ENCODE measurements at regions not wholly inside any gene's neighbourhood (a gene's known extent, or its start where the extent isn't known, plus 50 kb on each side); places are given as distances from the start of the nearest gene placed in this dataset.

GRCh38 chr18:78602430-78602829, 377.2 kb upstream of the SALL3 start:
- TF ChIP-seq EP300 (conservative IDR thresholded peaks at IDR 0.05; ENCODE audit: poor library complexity, severe bottlenecking) = no peak
- TF ChIP-seq EZH2 (IDR thresholded peaks at IDR 0.05; ENCODE audit: borderline replicate concordance, insufficient read depth, low read length, poor library complexity, severe bottlenecking) = no peak
- TF ChIP-seq CTCF (IDR thresholded peaks at IDR 0.05; ENCODE audit: poor library complexity, severe bottlenecking) = no peak
- TF ChIP-seq TAF1 (IDR thresholded peaks at IDR 0.05; ENCODE audit: low read depth) = no peak
- TF ChIP-seq RAD21 (conservative IDR thresholded peaks at IDR 0.05) = no peak
- TF ChIP-seq POLR2AphosphoS5 (IDR thresholded peaks at IDR 0.05) = no peak
